ENCODE measurements at regions not wholly inside any gene's neighbourhood (a gene's known extent, or its start where the extent isn't known, plus 50 kb on each side); places are given as distances from the start of the nearest gene placed in this dataset.

DNA sequence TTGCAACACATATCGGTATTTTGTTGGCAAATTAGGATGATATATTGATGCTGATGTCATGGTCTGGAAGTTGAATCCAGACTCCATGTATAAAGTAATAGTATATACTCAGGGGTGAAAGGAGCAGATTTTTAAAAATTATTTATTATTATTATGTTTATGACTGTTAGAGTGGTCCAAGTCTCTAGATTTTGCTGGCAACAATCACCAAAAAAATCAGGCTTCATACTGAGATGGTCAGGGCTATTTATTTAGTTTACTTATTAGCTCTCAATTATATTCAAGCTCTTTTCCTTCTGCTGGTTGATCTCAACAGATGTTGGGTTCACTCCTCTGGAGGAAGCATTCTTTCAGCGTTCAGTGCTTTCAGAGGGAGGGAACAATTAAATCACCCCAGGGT lies 73.9 kb upstream of the VCX3B start:
- Histone ChIP-seq H3K4me3 (no peak overlapping the region), H3K36me3 (no peaks in the 10 kb centered on the region), H3K9me3 (no peaks in the 10 kb centered on the region), H3K27ac (no peak overlapping the region), H3K4me1 (no peaks in the 10 kb centered on the region), H3K27me3 (no peaks in the 10 kb centered on the region)
- intact Hi-C loops (cut with DNase I; ENCODE audit: low total_unique reads): no loop called here
- TF ChIP-seq POLR2AphosphoS5 (IDR thresholded peaks at IDR 0.05): no peak
- TF ChIP-seq, protein P1, sequence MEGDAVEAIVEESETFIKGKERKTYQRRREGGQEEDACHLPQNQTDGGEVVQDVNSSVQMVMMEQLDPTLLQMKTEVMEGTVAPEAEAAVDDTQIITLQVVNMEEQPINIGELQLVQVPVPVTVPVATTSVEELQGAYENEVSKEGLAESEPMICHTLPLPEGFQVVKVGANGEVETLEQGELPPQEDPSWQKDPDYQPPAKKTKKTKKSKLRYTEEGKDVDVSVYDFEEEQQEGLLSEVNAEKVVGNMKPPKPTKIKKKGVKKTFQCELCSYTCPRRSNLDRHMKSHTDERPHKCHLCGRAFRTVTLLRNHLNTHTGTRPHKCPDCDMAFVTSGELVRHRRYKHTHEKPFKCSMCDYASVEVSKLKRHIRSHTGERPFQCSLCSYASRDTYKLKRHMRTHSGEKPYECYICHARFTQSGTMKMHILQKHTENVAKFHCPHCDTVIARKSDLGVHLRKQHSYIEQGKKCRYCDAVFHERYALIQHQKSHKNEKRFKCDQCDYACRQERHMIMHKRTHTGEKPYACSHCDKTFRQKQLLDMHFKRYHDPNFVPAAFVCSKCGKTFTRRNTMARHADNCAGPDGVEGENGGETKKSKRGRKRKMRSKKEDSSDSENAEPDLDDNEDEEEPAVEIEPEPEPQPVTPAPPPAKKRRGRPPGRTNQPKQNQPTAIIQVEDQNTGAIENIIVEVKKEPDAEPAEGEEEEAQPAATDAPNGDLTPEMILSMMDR (IDR thresholded peaks at IDR 0.05): no peak
- TF ChIP-seq POLR2A (IDR thresholded peaks at IDR 0.05): no peak
- no peak for DNase-seq (ENCODE audit: low spot score in 2 of 2)

DNA sequence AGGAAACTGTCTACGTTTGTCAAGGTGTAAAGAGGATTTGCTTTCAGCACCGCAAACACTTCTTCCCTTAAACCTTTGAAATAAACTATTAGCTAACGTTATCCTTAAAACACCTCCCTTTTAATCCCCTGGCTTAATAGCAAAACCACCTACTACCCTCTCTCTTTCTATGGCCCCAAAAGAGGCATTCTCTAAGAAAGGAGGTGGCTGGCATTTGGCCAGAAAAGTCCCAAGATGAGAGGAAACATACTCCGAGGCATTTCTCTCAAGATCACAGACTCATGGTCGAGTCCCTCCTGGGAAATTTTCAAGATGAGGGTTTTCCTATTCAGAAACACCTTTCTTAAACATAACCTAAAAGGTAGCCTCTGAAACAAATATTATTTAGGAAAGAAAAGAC lies 60.6 kb upstream of the VCX3B start:
- no peak for TF ChIP-seq POLR2AphosphoS5 (IDR thresholded peaks at IDR 0.05)
- TF ChIP-seq, protein P1 (IDR thresholded peaks at IDR 0.05): no peak
- no peak for TF ChIP-seq POLR2A (IDR thresholded peaks at IDR 0.05)
- H3K27ac ChIP-seq: no peak overlapping the region
- H3K4me3 ChIP-seq: no peak overlapping the region
- H3K4me1 ChIP-seq: no peaks in the 10 kb centered on the region
- no peaks in the 10 kb centered on the region for H3K27me3 ChIP-seq
- no peak for DNase-seq (ENCODE audit: low spot score in 2 of 2)
- no peaks in the 10 kb centered on the region for H3K9me3 ChIP-seq
- H3K36me3 ChIP-seq: no peaks in the 10 kb centered on the region
- intact Hi-C loops (cut with DNase I; ENCODE audit: low total_unique reads): no loop called here

DNA sequence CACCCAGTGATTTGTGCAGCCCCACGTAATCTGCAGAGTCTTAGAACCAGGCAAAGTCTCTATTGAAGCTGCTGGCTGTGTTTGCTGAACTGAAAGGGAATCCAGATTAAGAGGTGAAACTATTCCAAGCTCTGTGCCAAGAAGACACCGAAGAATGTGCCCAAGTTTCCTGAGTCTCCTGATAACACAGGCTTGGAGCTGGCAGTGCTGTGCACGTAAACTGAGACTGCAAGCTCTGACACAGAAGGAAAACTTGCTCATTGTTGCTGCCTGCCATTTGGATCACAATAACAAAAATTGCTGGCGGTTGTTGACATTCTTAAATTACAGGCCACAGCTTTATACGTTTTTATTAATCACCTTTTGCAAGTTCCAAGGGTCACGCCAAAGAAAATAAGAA lies 60.2 kb upstream of the VCX3B start:
- Histone ChIP-seq H3K27ac (no peak overlapping the region), H3K4me1 (no peaks in the 10 kb centered on the region), H3K4me3 (no peak overlapping the region), H3K27me3 (no peaks in the 10 kb centered on the region), H3K36me3 (no peaks in the 10 kb centered on the region), H3K9me3 (no peaks in the 10 kb centered on the region)
- TF ChIP-seq, protein P1 (IDR thresholded peaks at IDR 0.05): no peak
- TF ChIP-seq POLR2A (IDR thresholded peaks at IDR 0.05) (no peak), POLR2AphosphoS5 (IDR thresholded peaks at IDR 0.05) (no peak)
- intact Hi-C loops (cut with DNase I; ENCODE audit: low total_unique reads): no loop called here
- DNase-seq (ENCODE audit: low spot score in 2 of 2): no peak

DNA sequence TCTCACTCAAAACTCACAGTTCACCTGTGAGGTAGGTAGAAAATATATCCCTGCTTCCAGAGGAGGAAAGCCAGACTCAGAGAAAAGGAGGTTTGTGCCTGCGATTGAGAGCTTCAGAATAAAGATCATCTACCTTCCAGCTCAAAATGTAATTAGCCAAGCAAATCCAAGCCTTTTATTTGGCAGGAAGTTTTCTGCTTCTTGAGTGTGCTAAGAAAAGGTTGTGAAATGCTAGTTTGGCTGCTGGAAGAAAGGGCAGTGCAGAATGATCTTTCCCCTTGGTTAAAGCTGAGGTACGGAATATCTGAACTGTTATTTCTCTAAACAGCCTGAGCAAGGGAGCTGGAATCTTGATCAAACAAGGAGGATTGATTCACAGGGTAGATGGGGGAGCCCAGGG lies 59.7 kb upstream of the VCX3B start:
- Histone ChIP-seq H3K9me3 (no peaks in the 10 kb centered on the region), H3K4me1 (no peaks in the 10 kb centered on the region), H3K4me3 (no peak overlapping the region), H3K36me3 (no peaks in the 10 kb centered on the region), H3K27me3 (no peaks in the 10 kb centered on the region), H3K27ac (no peak overlapping the region)
- intact Hi-C loops (cut with DNase I; ENCODE audit: low total_unique reads): no loop called here
- TF ChIP-seq POLR2AphosphoS5 (IDR thresholded peaks at IDR 0.05) (no peak), POLR2A (IDR thresholded peaks at IDR 0.05) (no peak)
- TF ChIP-seq, protein P1 (IDR thresholded peaks at IDR 0.05): no peak
- no peak for DNase-seq (ENCODE audit: low spot score in 2 of 2)

DNA sequence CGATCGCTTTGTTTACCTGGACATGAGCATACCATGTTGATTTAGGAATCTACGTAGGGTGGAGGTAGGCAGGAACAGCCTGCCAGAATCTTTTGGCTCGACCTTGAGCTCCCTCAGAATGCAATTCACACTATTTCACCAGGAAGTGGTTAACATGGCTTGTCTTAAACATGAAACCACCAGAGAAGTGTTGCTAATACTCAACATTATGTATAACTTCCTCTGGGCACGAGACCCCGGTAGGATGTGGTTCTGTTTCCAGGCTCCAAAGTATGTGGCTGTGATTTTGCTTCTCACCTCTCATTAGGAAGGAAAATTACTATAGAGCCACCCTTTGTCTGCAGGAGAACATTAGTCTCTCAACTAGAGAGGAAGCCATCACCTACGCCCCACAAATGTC lies 59.0 kb upstream of the VCX3B start:
- TF ChIP-seq POLR2AphosphoS5 (IDR thresholded peaks at IDR 0.05) (no peak), POLR2A (IDR thresholded peaks at IDR 0.05) (no peak)
- TF ChIP-seq, protein P1 (IDR thresholded peaks at IDR 0.05): no peak
- Histone ChIP-seq H3K9me3 (no peaks in the 10 kb centered on the region), H3K4me3 (no peak overlapping the region), H3K4me1 (no peaks in the 10 kb centered on the region), H3K36me3 (no peaks in the 10 kb centered on the region), H3K27me3 (no peaks in the 10 kb centered on the region), H3K27ac (no peak overlapping the region)
- intact Hi-C loops (cut with DNase I; ENCODE audit: low total_unique reads): no loop called here
- no peak for DNase-seq (ENCODE audit: low spot score in 2 of 2)

All from breast epithelium (tissue), 4 donors.